GM19455 (cell line): ENCODE measurements at regions not wholly inside any gene's neighbourhood (a gene's known extent, or its start where the extent isn't known, plus 50 kb on each side); places are given as distances from the start of the nearest gene placed in this dataset.

Experiments used
- ATAC-seq: cut with Tn5 transposase; IDR thresholded peaks from one replicate; pipeline ENCODE4 v1.9.1; 2021; ENCODE audit not compliant: unreplicated experiment

DNA sequence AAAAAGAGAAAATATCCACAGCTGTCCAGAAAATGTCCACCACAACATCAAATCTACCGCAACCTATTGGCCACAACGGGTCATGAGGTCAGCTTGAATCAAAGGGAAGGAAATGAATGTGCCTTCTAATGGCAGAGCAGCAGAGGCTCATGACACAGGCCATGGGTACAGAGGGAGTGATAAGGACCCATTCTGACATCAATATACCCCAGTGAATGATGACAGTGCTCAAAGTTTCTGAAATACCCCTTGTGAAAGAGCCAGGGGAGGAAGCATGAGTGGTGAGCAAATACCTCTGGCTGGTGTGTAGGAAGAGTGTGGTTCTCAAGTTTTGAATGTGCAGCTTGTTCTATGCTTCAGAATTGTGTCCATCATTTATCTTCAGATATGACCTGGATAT lies 348.2 kb downstream of the IRX1 start:
- no peak for ATAC-seq

DNA sequence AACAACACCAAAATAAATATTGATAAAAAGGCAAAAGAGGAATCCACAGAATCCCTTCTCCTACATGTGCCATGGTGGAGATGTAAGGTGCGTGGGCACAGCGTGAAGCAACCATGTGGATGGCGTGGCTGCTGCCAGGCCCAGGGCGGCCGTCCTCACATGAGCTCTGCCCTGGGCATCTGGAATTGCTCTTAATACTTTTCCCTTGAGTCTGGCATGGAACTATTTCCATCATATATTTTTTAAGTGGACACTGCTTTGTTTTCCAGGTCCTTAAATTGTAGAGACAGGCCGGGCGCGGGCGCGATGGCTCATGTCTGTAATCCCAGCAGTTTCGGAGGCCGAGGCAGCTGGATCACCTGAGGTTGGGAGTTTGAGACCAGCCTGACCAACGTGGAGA lies 349.3 kb downstream of the IRX1 start:
- ATAC-seq = no peak

DNA sequence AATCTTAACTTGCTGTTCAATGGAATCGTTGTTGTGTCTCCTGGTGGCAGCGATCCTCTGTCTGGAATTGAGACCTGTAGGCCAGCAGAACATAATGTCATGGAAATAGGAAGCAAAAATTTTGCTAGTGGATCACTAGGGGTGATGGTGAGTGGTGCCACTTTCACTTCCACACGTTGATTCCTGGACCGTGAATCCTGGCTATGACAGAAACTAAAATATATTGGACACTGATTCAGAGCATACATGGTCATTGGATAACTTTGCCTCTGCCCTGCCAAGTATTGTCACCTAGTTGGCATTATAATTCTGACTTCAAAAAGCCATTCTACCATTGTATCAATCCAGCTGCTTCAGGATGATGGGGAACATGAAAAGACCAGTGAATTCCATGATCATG lies 353.2 kb downstream of the IRX1 start:
- no peak for ATAC-seq

DNA sequence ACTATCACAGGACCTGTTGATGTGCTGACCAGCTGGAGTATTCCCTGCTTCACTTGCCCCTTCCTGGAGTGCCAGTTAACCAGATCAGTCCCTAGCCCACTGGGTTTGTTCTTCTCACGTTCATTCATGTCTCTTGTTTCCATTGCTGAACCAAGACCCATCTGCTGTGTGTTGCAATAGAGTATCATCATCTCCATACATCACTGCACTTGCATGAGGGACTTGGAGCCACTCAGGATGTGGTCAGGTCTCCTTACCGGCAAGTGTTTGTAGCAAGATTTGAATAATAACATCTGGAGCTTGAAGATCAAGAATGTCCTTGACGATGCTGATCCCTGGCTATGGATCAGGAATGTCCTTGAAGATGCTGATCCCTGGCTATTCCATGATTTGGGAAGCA lies 358.6 kb downstream of the IRX1 start:
- ATAC-seq = no peak

DNA sequence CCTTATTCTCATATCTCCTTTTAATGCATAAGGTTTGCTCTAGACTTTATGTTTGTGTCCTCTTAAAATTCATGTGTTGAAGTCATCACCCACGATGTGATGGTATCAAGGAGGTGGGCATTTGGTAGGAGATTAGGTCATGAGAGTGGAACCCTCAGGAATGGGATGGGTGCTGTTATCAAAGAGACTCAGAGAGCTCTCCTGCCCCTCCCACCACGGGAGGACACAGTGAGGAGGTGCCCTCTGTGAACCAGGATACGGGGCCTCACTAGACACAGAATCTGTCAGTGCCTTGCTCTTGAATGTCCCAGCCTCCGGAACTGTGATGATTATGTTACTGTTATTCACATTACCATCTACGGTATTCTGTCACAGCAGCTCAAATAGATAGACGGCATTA lies 359.0 kb downstream of the IRX1 start:
- ATAC-seq = no peak

DNA sequence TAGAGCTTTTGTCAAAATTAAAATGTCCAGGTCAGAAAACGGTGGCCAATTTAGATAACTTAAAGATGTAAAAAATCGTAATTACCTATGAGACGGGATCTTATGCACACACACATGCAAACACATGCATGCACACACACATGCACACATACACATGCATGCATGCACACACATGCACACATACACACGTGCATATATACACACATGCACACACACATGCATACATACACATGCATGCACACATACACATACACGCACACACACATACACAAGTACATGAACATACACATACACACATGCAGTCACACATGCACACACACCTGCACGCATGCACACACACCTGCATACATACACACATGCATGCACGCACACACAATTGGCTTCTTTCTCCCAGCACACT lies 362.0 kb downstream of the IRX1 start:
- ATAC-seq = no peak

DNA sequence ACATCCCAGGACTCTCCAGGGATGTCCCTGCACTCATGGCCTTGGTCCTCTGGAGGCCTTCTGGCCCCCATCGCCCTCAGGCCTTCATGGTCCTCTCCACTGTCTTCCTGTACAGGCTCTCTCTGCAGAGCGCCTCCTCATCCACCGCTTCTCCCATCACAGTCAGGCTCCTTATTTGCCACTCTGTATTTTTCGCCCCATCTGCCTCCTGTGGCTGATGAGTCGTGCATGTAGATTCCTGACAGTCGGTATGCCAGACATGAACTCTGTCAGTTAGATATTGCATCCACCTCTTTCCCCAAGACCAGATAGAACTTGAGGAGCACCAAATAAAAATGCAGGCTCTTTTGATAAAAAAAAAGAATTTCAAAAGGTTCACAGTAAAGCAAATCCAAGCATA lies 362.8 kb downstream of the IRX1 start:
- ATAC-seq = no peak

DNA sequence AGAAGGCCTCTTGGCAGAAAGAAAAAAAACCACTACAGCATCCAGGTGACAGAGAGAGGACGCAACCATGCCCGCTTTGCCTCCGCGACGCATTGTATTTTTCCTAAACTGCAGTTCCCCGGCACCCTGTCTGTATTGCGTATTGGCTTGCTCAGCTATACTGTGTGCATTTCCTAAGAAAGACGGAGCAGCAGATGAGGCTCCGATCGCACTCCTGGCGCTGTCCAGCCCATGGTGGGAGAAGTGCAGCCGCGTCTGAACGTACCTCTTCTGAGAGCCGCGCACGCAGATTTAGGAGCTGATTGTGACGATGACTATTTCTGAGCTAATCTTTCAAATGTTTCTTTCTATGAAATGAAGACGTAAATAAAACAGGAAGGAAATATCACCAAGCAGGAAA lies 366.5 kb downstream of the IRX1 start:
- no peak for ATAC-seq

DNA sequence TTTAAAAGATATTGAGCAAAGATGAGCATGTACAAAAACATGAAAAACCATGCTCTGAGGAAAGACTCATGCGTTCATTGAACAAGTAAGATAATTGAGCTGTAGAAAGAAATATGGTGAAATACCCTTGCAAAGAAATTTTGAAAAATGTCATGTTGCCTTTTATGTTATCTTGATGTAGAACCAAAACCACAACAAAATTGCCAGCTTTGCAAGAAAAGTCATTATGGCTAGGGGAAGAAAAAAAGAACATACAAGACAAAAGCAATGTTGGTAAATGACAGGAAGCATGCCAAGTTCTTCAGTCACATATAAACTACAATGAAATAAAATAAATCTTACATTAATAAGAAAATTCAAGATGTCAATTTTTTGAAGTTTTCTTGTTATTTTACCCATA lies 368.0 kb downstream of the IRX1 start:
- no peak for ATAC-seq

DNA sequence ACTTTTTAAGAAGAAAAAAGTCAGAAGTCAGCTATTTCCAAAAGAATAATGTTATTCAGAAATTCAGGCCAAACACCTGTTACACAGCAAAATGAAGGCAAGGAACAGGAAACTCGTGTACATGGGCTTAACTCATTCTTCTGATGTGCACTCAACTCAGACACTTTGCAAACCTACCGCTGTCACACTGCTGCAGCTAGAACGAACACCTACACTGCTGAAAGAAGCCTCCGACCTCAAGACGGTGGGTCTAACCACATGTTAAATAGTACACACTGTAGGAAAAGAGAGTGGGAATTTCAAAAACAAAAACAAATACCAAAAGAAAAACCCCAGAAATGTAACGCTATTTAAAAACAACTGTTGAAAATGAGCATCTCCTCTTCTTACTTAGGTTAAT lies 384.5 kb downstream of the IRX1 start:
- ATAC-seq = no peak

DNA sequence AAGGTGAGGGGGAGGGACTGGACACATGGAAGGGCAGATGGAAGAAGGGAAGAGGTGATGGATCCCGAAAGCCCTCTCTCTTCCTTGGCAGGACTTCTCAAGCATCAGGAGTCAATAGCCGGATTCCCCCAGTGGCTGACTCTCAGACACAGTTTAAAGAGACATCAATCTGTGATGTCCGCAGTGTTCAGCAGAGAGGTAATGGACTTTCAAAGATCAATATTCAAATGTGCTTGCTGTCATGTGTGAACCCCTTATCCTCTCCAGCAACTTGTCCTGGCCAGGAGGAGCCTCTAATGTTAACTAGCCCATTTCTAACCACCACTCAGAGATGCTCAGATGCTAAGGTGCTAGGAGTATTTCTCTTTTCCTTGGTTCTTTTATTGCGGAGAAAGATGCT lies 392.2 kb downstream of the IRX1 start:
- no peak for ATAC-seq

DNA sequence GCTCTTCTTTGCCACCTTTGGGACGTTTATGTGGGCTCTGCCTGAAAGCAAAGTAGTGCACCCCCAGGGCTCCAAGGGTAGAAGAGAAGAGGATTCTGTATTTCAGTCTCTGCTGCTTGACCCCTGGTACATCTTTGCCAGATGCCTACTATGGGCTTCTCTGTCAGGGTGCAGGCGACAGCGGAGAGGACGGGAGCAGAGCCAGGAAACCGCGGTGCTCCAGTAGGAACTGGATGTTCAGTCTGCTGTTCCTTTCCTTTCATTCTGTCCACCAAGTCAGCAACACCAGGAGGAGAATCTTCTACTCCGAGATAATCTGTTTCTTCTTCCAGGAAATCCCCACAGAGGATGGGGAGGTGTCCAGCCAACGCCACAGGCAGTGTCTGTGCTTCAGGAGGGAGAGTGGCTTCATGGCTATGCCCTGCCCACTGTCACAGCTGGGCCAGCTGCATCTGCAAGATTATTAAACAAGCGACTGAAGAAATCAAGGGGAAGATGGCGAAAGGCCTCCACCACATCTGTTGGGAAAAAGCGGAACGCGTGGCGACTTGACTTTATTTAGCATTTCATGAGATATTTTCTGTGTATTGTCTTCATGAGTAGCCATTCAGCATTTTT lies 398.3 kb downstream of the IRX1 start:
- no peak for ATAC-seq

DNA sequence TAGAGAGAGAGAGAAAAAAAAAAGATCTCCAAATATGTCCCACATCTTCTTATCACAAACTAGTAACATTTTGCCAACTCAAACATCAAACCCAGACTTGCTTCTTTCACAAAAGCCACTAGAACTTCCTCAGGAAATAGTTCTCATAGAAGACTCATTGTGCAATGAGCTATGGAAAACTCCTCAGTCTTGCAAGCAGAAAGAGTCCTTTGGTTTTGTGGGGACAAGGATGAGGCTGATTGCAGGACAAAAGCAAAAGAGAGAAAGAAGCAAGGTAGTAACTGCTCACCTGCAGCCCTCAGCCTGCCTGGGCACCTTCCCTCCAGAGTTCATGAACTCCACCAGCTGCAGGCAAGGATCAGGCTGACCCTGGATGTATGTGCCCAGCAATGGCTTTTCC lies 399.0 kb downstream of the IRX1 start:
- no peak for ATAC-seq

DNA sequence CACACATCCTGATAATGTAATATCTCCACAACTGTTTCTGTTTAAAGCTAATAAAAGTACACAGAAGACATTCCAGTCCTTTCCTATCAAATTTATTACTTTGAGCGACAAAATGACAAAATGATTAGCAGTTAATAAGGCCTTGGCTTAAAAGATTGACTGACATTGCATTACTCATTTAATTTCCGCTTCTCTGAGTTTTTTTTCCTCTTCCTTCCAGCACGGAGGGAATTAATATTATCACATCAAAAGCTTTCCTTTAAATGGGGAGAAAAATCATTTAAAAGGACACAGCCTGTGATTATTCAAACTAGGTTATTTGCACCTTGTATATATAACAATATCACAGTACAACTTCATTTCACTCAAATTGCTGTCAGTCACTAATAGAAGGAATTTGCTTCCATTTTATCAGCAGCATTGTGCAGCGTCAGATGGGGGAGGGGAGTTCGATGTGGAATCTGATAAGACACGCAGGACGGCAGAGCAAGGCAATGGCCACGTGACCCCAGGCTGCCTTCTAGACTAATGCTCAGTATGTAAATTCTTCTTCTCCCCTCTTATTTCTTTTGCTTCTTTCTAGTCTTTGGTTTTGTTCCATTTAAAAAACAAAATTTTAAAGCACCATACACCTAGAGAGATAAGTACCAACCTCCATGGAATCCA lies 400.5 kb downstream of the IRX1 start:
- no peak for ATAC-seq

DNA sequence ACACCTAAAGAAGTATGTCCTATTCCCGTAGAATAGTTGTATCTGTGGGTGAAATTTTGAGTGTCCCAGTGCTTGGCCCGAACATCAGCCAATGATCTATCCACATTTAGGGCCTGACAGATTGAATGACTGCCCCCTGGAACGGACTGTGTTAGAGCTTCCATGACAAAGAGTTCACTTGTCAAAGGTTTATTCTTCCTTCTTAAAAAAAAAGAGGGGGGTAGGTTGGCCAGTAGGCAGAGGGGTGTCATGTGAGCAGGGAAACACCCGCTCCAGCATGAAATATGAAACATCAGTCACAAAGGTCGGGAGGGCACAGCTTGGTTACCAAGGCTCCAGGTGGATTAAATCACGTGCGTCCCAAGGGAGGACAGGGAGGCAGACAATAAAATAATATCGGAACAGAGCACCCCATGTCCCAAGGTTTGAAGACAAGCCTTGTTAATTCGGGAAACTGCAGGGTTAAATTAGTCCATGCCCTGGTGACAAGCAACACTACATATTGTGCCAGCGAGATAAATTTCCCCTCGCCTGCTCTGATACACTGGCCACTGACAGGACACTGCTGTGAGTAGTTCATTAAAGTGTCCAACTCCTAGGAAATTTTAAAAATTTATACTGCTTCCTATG lies 401.2 kb downstream of the IRX1 start:
- no peak for ATAC-seq

DNA sequence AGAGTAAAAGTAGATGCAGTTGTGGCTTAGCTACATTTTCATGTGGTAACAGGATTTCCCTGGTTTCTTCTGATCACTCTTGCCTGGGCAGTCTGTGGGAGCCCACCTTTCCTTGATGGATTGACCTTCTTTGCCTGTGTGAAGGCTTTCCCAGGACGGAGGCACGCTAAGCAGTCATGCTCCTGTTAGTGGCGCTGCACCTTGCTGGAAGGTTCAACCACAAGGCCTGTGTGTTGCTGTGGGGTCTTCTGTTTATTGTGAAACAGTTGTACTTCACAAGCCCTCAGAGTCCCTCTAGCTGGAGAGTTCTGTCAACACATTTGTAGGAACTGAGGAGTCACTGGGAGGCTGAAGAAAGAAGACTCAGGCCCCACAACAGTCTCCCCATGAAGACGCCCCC lies 402.0 kb downstream of the IRX1 start:
- no peak for ATAC-seq

DNA sequence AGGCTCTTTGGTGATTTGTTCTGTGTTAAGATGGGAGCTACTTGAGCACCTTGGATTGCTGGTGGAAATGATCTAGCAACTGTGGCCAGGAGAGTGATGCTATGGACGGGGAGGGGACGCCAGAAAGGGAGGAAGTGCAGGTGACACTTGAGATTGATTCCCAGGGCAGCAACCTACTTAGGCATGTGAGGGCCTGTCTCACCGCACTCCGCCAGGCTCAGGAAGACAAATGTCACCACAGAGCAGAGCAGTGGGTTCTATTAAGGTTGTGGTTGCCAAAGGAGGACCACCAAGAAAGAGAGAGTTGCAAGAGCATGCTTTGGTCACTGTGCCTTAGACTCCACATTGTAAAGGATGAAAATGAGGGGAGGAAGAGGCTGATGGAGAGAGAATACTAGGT lies 404.3 kb downstream of the IRX1 start:
- no peak for ATAC-seq

DNA sequence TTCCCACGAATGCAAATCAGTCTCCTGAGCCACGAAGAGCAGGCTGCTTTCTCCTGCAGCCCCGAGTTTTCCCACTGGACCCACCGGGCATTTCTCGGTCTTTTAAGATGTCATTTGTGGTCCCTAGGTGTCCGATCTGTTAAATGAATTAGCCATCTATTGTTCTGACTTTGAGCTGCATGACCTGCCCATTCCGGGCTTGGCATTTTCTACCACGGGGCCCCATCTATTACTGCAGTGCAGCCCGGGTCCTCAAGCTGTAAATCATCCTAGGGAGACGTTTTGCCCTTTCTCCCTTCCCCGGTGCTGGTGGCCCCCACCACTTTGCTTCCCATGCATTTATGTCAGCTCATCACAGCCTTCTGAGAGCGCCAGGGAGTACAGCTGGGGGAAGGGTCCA lies 405.4 kb downstream of the IRX1 start:
- ATAC-seq = no peak

DNA sequence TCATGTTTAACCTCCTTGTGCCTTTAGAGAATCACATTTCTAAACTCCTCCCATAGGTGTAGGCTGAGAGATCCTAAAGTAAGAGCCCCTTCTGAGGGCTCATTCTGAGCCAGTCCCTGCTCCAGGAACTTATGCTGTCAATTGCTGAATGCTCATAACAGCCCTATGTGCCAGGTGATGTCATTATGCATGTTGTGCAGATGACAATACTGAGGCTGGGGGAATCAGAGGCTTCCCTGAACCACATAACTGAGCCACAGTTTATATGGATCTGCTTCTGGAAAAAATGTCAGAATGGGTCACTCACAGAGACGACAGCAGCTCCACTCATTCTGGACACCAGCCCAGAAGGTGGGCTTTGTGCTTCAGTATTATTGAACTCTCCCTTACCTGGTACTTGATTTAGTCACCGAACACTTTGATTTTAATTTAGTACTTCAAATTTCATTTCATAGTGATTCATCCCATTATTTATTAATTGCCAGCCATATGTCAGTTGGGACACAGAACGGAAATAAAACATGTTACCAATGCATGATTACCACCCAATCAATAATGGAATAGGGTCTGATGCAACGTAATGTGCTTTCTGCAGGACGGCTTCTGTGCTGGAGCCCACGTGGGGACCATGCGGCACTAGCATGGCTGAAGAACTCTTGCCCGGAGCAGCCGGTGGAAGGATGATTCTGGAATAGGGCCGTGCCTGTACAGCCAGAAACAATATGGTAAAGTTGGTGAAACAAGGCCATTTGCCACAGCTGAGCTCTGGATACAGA lies 406.3 kb downstream of the IRX1 start:
- ATAC-seq = no peak

DNA sequence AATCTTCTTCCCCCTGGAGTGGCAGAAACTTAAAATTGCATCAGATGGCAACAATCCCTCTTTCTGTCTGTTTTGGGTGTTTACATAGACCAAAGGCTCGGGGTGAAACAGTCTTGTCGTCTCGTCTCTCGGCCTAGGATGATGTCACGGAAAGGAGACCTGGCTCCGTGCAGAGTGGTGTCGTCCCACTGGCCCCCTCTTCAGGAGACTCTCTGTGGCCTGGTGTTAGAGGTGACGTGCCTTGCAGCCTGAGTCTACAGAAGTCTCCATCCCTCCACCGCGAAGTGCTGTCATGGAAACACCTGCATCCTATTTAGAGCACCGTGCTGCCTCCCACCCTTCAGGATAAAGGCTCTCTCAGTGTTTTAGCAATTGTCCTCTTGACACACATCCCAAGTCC lies 409.7 kb downstream of the IRX1 start:
- no peak for ATAC-seq

DNA sequence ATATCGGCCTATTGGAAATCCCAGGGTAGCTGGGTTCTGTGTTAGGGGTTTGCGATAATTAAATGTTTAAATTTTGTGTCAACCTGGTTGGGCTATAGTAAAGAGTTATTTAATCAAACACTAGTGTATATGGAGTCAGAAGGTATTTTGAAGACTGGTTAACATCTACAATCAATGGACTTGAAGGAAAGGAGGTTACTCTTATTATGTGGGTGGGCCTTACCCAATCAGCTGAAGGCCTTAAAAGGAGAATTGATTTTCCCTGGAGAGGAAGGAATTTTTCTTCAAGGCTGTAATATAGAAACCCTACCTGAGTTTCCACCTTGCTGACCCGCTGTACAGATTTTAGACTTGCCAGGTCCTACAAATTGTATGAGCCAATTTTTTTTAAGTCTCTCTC lies 411.4 kb downstream of the IRX1 start:
- no peak for ATAC-seq

DNA sequence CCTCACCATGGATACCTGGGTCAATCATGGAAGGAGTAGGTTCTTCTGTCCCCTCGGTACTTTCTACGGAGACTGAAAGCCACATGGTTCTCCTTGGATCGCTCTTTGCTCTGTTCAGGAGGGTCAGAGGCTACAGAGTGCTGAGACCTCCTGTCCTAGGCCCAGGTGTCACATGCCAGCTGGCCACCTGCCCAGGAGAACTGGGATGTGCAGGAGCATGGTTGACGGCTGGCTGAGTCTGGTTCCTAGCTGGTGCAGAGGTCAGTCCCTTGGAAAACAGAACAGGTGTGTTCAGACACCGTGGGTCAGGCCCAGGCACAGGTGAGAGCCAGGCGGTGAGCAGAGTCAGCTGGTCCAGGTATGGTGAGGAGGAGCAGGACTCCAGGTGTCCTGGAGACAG lies 416.3 kb downstream of the IRX1 start:
- no peak for ATAC-seq
